22Rv1 (cell line): ENCODE measurements at regions not wholly inside any gene's neighbourhood (a gene's known extent, or its start where the extent isn't known, plus 50 kb on each side); places are given as distances from the start of the nearest gene placed in this dataset.

Experiments used
- ZFX ChIP-seq: fragments of 450-650 bp; IDR thresholded peaks from 2 replicates; pipeline ENCODE4 v1.6.1; 2017; ENCODE audit warnings: antibody characterized with exemption, borderline replicate concordance
- TF ChIP-seq, protein P1 (sequence below): fragments of 450-650 bp; IDR thresholded peaks from 2 replicates; pipeline ENCODE4 v1.5.1; 2017; ENCODE audit warnings: mild to moderate bottlenecking

DNA sequence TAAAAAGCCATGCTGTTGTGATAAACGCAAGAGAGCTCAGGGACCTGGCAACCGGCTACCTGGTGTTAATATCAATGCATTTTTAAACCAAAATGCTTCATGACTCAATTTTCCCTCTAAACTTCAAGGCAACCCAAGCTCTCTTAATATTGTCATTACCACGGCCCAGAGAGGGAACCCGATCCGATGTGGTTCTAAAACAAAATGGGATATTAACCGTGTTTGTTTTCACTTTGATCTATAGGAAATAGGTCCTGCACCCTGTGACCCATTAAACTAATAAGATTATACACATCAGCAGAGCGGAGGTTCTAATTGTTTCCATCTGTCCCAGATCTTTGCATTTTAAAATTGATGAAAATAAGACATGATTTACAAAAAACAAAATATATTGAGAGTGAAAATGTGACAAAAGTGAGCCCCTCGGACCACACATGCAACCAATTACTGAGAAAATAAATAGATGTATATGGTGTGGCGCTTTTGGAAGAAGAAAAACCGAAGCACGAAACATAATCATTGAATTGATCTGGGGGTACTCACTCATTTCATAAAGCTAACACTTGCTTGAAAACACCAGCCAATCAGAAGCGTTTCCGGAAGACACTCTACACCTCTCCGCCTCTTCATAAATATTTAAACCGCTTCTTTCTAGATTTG lies 290.3 kb upstream of the NFE2L3 start:
- TF ChIP-seq, protein P1, sequence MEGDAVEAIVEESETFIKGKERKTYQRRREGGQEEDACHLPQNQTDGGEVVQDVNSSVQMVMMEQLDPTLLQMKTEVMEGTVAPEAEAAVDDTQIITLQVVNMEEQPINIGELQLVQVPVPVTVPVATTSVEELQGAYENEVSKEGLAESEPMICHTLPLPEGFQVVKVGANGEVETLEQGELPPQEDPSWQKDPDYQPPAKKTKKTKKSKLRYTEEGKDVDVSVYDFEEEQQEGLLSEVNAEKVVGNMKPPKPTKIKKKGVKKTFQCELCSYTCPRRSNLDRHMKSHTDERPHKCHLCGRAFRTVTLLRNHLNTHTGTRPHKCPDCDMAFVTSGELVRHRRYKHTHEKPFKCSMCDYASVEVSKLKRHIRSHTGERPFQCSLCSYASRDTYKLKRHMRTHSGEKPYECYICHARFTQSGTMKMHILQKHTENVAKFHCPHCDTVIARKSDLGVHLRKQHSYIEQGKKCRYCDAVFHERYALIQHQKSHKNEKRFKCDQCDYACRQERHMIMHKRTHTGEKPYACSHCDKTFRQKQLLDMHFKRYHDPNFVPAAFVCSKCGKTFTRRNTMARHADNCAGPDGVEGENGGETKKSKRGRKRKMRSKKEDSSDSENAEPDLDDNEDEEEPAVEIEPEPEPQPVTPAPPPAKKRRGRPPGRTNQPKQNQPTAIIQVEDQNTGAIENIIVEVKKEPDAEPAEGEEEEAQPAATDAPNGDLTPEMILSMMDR, result no peak
- no peak for TF ChIP-seq ZFX
